Esophagus squamous epithelium (tissue), 4 donors: ENCODE measurements at regions not wholly inside any gene's neighbourhood (a gene's known extent, or its start where the extent isn't known, plus 50 kb on each side); places are given as distances from the start of the nearest gene placed in this dataset.

Source experiments
- CTCF ChIP-seq, 6 experiments: fragments of 450-650 bp in 4 of 6; fragments of 200-600 bp in 2 of 6; sonication (generic) in 2 of 6; IDR thresholded peaks; one replicate each; pipeline ENCODE4 v1.5.1; 2016 to 2019; ENCODE audit warnings: antibody characterized with exemption in 6 of 6, mild to moderate bottlenecking in 4 of 6, moderate library complexity in 4 of 6
- POLR2A ChIP-seq, 4 donors: fragments of 450-650 bp; IDR thresholded peaks; one replicate each; pipeline ENCODE4 v1.6.1; 2017; ENCODE audit warnings: antibody characterized with exemption in 4 of 4, mild to moderate bottlenecking in 4 of 4, moderate library complexity in 3 of 4

GRCh38 chr15:79656151-79657000 lies 224.2 kb downstream of the MINAR1 start:
- TF ChIP-seq CTCF (IDR thresholded peaks at IDR 0.05) (no peak), POLR2A (IDR thresholded peaks at IDR 0.05) (no peak)
